HG03469 (cell line): ENCODE measurements at regions not wholly inside any gene's neighbourhood (a gene's known extent, or its start where the extent isn't known, plus 50 kb on each side); places are given as distances from the start of the nearest gene placed in this dataset.

Source experiments
- ATAC-seq: cut with Tn5 transposase; IDR thresholded peaks from one replicate; pipeline ENCODE4 v1.9.1; 2021; ENCODE audit warnings: mild to moderate bottlenecking, moderate library complexity, moderate number of reproducible peaks; ENCODE audit not compliant: unreplicated experiment

DNA sequence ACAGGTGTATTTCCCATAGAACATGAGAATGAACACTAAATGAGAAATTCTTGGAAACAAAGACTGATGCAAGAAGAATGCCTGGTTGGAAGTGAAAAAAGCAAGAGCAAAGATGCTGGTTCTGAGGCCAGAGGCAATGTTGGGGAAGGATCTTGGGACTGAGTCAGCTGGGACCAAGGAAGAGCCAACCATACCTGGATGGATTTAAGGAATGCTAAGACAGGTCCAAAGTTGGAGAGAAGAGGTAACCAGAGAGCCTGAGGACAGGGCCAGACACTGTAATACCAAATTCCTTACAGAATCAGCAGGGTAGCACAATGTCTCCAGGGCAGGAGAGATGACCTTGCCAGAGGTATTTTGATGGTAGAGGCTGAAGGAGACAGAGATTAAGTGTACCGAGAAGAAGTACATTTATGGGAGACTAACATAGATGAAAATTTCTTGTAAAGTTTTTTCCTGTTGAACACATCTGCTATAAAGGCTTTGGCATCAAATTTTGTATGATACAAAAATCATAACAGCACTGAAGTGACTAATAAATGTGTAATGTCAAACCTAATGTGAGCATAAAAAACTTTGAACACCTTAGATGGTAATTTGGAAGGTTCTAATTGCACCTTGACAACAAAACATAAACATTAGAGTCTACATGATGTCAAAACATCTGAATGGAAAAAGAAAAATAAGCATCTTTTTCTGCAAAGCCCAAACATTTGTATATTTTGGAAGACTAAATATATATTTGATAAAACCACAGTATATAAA lies 221.7 kb upstream of the MARCKS start:
- no peak for ATAC-seq

GRCh38 chr6:113636357-113636824 lies 220.8 kb upstream of the MARCKS start:
- ATAC-seq = no peak

DNA sequence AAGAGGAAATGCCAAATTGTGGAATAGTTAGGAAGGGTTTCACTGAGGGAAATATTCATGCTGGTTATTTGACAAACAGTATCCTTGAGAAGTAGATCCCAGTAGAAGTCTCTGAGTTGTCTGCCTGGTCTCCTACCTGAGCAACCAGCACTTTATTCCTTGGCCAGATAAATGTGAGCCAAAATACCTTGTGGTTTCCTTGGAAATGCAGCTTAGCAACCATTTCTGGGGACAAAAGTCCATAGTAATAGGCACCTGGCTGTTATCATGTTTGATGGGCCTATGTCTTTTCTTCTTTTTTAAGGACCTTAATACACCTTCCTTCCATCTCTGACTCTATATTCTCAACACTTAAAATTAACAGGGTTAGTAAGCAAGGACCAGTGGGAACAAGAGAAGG lies 217.1 kb upstream of the MARCKS start:
- no peak for ATAC-seq

- ATAC-seq = no peak
These were observed 215.0 kb upstream of the MARCKS start for GRCh38 chr6:113642001-113642713.

- peak; percentile 92 for ATAC-seq
These were observed 214.3 kb upstream of the MARCKS start for GRCh38 chr6:113642714-113643406.

DNA sequence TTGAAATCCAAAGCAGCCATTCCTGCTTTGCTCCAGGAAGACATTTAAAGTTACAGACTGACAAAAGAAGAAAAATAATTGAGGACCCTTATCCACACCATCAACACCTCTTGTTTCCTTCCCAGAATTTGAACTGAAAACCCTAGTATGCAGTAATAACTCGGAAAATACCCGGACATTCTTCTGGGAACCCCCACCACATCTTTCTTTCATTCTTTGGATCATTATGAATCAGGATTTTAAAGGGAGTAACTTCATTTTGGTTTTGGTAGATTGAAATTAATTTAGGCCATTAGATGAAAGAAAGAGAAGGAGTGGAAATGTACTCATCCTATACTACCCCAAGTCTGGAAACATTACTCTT lies 213.8 kb upstream of the MARCKS start:
- ATAC-seq = no peak

- no peak for ATAC-seq
These were observed 212.1 kb upstream of the MARCKS start for GRCh38 chr6:113644861-113645575.

DNA sequence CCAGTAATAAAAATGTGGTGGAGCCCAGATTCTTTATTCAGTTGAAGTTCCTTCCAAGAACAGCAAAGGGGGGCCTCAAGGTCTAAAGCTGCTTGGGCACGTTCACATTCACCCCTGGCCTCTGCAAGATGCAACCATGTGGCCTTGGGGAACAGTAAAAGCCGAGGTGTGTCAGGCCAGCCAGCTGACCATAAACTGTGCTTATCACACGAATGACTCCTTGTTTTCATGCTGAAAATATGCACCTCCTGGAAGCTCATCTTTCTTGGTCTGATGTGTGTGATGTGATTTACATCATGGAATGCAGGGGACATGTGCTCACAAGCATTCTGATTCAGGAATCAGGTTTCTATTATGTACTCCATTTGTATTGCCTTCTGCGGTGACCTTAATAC lies 211.6 kb upstream of the MARCKS start:
- no peak for ATAC-seq

DNA sequence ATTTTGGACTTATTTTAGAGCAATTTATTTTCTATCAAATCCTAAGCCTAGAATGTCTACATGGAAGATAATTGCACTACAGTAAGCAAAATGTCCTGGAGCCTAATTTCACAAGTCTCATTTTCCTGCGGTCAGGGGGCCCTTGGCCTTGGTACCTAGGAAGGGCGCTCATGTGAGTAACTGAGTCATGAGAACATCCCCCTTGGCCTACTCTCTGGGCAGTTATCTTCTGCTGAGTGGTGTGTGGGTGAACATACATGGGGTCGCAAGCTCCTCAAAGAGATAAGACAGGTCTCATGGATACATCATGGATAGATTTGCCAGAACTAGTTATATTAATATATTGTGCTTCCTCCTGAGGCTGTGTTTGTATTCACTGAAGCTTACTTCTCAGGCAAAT lies 211.2 kb upstream of the MARCKS start:
- ATAC-seq = no peak

DNA sequence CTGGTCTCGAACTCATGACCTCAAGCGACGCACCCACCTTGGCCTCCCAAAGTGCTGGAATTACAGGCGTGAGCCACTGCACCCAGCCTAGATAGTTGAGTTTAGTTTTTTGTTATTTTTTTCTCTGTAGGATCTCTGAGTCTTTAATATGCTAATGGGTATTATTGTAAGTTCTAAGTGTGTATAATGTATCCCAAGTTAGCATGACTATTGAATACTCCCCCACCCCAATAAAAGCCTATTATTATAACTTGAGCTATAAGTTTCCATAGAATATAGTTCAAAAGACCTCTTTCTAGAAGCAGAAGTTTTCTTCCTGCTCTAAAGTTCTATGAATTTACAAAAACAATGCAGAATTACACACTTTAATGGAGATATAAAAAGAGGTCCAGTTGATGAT lies 210.4 kb upstream of the MARCKS start:
- ATAC-seq = no peak

GRCh38 chr6:113647143-113647889 lies 209.8 kb upstream of the MARCKS start:
- peak; percentile 34 for ATAC-seq

DNA sequence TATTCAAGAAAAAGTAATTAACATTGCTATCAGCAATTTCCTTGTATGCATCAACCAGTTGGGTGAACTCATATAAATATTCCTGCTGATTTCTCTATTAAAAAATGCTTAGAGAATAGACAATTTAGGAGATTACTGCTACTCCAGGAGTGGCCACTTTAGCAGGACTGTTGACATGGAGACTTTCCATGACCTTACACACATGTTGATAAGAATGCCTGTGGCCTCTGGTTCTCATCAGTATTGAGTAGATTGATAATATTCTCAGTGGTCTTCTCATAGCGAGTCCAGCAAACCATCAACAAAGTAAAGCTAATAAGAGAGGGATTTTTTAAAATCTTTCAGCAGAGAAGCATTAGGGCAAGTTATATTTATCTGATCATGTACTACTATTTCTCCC lies 208.4 kb upstream of the MARCKS start:
- ATAC-seq = no peak

DNA sequence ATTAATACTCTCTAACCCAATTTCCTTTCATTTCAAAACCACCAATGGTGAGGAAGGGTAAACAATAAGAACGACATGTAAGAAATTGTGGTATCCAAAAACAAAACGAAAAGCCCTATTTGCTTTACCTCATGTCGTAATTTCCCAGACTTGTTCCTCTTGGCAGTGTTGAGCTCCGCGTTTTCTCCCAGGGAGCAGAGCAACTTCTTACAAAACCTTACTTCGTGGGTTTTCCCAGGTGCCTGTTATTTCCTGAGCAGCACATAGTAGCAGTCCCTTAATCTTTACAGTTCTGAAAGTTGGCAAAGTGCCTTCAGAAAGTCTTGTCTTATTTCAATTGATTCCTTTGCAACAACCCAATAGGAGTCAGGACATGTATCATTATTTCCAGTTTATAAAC lies 207.9 kb upstream of the MARCKS start:
- no peak for ATAC-seq

DNA sequence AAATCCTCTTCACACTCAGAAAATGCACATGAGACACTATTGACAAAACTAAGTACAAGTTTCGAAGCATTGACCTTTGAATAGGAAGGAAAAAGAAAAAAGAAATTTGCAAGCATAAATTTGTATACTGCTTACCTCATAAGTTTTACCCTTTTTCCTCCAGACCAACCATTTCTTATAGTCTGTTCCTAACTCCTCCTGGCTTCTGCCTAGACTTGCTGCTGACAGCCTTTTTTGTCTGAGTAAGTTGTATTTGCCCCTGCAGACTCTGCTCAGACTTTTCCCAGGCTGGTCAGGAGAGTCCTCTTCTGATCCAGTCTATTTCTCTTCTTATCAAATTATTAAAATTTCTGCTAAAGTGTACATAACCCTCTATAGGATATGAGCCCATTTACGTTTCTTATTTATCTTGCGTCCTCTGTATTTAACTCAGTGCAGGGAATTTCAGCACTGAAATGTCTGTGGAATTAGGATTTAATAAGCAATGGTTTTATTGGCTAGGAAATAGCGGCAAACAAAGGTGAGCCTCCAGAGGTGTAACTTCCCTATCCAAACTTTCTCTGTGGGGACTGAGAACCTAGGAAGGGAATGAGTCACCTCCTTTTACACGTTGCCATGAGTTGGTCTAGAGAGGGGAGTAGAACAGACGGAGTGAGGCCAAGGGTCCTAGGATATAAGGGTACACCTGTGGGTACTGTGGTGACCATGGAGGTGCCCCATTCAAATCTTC lies 207.1 kb upstream of the MARCKS start:
- no peak for ATAC-seq

- ATAC-seq = no peak
These were observed 206.6 kb upstream of the MARCKS start for GRCh38 chr6:113650610-113650979.

- no peak for ATAC-seq
These were observed 206.0 kb upstream of the MARCKS start for GRCh38 chr6:113651120-113651519.

- no peak for ATAC-seq
These were observed 205.2 kb upstream of the MARCKS start for GRCh38 chr6:113651920-113652319.

GRCh38 chr6:113653275-113653674 lies 203.9 kb upstream of the MARCKS start:
- ATAC-seq = no peak

DNA sequence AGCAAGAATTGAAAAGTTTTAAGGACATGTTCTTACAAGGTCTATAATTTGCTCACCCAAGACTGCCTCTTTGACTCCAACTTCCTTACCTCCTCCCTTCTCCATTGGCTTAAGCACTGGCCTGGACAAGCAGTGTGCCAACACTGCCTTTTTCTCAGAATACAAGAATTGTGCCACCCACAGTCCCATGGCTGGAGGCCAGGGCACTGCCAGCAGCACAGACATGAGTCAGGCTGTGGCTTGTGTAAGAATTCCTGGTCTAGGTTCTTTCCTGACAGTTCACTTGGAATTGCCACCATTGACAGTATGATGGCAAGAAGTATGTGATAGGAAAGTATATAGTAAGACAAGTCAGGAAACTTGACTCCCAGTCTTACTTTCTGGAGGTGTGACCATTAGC lies 202.7 kb upstream of the MARCKS start:
- no peak for ATAC-seq

DNA sequence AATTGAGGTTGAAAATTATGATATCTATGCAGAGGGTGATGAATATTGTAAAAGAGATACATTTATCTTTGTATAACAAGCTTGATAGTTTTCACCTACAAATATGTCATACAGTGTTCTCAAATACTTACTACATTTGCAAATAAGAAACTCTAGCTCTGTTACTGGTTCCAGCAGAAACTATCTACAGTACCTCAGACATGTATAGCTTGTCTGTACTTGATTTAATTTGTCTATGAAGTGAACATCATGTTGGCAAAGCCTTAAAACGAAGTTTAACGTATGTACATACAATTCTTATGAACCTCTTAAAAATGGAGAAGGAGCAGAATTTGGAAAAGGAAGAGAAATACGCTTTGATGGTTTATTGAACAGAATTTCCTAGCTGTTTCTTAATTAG lies 201.4 kb upstream of the MARCKS start:
- ATAC-seq = no peak
